GM19023 (cell line): ENCODE measurements at regions not wholly inside any gene's neighbourhood (a gene's known extent, or its start where the extent isn't known, plus 50 kb on each side); places are given as distances from the start of the nearest gene placed in this dataset.

Source experiments
- ATAC-seq: cut with Tn5 transposase; IDR thresholded peaks from one replicate; pipeline ENCODE4 v1.9.1; 2021; ENCODE audit warnings: mild to moderate bottlenecking, moderate library complexity; ENCODE audit not compliant: unreplicated experiment

DNA sequence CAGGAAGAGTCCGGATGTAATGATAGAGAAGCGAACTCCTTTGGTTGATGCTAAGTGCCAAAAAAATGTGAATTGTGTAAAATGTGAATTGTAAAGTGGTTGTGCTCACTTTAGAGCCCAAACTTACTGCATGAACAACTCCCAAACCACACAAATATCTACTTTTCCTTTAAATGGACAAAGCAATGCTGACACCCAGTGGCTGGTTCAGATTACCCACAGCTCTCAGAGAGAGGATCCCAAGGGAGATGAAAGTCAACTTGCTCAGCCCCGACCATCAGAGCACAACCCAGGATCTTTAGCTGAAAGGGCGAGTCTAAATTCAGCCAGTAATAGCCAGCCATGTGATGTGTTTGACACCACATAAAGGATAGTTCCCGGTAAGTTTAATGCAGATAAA, 133.7 kb downstream of the NMUR2 start:
- ATAC-seq, result no peak

DNA sequence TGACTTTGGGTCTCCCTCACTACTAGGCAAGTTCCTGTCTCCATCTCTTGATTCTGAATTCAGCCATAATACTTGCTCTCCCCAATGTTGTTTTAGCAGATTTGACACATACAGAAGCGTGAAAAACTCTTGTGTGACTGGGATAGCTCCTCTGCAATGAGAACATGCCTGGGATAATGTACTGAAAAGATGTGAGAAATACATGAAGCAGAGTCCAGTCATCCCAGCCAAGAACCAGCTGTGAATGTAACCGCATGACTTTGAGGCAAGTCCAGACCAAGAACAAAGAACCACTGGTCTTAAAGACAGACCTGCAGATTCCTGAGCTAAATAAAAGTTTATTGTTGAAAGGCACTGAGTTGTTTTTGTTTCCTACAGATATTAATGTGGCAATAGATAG, 135.0 kb downstream of the NMUR2 start:
- no peak for ATAC-seq

DNA sequence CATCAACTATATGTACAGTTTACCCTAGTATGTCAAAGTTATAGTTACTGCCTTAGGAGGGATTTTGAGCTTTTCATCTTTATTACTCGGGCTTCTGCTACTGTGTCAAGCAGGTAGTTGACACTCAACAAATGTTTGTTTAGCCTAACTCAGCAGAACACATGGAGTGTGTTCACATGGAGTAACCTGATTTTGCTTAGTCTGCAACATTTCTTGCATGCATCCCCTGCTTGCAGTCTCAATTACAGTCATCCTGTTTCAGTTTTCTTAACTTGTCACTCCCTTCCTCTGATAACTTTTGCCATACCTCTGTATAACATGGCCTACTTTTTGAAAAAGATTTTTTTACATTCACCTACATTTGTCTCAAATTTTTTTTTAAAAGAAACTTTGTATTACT, 135.5 kb downstream of the NMUR2 start:
- ATAC-seq, result no peak

DNA sequence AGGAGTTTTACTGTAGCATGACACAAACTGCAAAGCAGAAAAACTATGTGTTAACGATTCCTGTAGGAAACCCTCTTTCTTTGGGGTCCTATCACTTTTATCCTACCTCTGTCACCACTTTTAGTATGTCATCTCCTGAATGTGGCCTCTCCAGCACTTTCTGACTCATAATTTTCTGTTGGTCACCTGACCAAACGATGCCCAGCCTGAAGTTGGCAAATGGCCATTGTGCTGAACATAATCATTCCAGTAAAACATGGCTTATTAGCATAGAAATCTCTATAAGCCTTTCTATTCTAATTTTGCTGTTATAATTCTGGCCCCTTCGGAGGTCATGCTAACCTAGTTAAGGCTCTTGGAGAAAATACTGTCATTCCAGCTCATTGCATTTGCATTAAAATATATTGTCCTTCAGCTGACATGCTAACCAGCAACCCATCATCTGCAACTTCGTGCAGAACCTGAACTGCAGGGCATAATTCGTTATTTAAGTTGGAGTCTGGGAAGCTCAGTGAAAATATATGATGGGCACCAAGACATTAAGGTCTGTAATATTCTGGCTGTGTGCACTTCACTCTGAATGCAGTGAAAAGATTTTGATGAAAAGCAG, 140.3 kb downstream of the NMUR2 start:
- ATAC-seq, result no peak

DNA sequence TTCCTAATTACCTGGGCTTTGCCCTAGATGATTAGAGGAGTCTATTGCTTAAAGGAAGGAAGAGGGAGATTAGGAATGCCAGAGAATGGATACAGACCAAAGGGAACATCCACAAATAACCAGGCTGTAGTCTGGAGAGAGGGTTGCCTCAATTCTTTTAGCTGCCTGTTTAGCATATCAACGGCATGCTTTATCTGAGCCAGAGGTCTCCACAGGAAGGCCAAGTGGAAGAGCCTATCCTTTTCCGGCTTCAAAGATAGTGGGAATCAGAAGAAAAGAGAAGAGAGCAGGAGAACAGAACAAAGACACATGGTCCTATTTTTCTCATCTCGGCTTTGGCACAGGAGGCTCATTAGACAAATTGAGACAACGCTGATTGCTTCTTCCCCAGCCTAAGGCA, 142.4 kb downstream of the NMUR2 start:
- no peak for ATAC-seq

DNA sequence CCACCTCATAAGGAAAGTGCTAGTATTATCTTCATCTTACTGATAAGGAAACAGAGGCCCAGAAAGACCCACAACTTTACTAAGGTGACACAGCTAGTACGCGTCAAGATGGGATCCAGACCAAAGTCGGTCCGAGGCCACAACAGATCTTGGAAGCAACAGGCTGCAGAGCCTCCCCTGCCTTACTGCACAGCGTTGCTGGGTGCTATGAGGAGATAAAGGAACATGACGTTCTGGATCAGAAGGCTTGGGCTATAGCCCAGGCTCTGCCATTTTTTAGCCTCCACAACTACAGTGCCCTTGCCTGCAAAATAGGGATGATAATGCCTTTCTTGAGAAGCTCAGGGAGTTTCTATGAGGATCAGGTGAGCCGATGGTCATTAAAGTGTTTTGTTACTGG, 144.1 kb downstream of the NMUR2 start:
- no peak for ATAC-seq

DNA sequence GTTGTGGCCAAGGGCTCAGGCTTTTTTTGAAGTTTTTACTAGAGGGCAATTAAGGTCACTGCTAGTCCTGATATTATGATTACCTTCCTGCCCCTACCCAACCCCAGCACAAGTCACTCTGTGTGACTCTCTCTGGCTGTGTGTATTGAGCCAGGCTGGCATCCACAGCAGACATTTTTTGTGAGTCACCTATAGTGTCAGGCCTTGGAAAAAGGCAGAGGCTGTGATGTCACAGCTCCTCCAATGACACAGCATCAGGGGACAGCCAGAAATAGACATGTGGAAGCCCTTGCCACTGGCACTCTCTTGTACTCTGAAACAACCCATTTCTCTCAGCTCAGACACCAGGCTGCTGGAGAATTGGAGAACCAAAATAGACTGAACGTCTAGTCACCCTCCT, 145.4 kb downstream of the NMUR2 start:
- ATAC-seq, result no peak

DNA sequence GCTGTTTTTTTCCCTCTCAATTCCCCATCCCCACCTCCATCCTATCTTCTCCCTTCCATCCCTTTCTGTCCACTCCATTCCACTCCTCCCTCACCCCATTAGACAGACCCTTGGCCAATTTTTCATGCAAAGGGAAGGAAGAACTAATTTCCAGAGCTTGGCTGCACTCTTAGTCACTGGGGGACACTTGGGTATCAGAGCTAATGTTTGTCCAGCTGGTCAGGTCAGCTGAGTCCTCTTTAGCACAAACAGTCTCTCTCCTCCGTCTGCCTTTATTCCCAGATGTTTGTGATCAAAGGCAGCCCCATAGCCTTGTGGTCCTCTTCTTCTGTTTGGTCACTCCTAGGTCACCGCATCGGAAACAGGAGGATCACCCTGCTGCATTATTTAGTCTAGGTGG, 148.5 kb downstream of the NMUR2 start:
- ATAC-seq, result no peak

DNA sequence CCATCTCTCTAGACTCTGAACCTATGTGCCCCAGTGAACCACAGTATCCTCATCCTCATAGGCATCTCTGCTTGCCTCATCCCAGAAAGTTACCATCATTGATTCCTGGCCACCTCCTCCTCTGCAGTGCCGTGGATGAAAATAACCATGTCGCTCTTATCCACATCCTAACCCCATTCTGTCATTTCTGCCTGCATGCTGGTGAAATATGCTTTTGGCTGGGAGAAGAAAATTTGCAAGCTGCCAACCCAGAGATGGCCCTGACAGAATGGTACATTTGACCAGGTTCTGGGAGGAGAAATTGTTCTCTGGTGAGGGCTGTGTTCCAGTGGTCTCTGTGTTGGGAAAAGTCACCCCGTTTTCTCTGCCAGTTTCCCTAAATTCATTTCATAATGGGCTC, 149.7 kb downstream of the NMUR2 start:
- no peak for ATAC-seq

DNA sequence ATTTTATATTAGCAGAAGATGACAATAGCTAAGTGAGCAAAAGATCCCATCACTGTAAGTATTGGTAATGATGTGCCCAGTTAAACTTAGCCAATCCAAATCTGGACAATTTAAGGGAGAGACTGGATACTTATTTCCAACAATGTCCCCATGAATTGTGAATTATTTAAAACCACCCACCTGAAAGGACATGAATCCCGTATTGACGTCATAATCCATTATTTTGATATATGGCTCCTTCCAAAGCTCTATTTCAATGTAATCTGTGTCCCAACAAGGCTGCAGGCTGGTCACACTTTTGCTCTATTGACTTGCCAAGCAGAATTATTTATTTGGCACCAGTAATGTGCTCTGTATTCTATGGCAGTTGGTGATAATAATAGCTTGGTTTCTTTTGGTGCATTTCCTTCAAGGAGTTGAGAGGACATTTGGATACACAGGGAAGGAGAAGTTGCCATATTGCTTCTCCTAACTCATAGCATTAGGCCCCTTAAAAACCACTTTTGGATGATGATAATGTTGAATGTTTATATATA, 157.2 kb downstream of the NMUR2 start:
- no peak for ATAC-seq

DNA sequence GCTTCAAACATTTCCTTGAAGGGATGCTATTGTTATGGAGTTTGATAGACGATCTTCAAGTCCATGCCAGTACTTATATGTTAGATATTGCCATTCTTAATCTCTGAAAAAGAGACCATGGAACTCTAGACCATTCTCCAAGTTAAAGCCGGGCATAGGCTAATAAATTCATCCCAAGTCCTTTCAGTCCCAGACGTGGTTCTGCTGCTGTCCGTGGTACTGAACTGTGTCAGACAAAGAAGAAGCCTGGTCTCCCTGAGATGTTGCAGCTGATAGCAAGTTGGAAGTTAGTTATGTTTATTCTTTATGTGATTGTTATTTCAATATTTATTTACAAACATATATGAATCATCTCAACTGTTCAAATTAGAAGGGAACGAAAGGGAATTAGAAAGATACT, 158.7 kb downstream of the NMUR2 start:
- no peak for ATAC-seq

DNA sequence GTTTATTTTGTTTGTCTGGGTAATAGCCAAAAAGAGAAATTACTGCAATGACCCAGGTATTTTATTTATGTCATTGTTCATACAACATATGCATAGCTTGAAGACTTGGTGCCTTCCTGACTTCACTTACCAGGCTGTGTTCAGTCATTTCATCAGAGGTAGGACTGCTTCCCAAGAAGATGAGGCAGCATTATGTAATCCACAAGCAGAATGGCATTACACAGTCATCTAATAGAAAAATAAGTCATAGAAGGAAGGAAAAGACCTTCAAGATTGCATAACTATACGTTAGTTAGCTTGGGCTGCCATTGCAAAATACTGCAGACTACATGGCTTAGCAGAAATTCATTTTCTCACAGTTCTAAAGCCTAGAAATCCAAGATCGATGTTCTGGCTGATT, 167.5 kb downstream of the NMUR2 start:
- ATAC-seq, result no peak

DNA sequence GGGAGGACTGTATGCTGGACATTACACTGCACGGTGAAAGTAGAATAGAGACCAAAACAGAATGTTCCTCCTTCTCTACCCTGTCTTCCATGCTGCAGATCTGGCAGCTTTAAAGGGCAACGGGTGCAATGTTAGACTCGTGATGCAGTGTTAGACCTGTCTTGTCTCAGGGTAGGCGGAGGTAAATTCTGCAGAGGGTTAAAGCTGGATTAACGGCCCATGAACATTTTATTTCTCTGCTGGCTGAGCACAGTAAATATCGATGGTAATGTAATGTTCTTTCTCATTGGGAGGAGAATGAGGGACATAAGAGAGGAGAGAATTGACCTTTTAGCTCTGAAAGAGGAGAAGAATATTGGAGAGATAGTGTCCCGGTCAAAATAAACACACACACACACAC, 178.9 kb downstream of the NMUR2 start:
- no peak for ATAC-seq

DNA sequence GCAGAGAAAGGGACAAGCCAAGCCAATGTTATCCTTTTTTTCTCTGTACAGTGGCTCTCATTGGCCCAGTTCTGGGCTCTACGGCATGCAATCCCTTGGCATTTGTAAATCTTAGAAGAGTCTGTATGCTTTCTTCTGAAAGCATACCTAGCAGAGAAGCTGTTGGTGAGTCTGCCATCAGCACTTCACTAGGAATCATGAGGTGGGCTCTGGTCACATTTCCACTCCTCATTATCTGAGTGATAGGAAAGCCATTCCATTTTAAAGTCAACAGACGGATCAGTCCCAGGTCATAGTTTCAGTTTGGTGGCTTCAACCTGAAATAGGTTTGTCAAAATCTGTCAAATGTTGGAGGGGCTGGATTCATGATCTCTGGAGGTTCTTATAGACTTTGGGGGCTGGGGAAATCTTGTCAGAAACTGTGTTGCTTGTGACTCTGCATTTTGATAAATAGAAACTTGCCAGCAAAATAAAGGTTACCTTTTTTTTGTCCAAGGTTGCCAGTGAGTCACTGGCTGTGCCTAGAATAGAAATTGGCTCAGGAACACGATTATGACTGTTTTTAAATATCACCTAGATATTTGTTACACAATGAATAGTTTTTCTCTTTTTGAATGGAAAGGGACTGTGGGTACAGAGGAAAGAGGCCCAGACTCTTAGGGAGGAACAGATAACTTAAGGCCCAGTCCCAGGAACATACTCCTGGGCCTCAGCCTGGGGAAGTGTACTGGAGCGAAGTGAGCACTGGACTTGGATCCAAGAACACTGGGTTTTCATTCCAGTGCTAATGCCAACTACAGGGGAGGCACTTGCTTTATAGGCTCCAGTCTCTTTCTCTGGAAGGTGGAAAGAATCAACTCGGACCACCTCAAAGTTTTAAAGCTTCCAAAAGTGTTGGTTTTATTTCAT, 183.1 kb downstream of the NMUR2 start:
- no peak for ATAC-seq

DNA sequence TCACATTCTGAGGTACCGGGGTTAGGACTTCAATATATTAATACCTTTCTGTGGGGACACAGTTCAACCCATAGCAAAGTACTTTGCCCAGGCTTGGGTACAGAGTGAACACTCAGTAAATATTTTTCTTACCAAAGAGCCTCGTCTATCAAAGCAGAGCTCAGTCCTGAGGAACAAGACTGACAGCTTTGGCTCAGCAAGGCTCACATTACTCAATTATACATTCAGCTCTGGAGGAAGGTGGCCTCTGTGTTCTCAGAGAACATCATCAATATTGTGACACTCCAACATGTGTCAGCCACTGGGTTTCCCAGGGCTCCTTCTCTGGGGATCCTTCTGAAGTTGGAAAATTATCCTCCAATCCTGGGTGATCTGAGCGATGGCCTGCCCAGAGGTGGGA, 186.4 kb downstream of the NMUR2 start:
- ATAC-seq, result no peak

DNA sequence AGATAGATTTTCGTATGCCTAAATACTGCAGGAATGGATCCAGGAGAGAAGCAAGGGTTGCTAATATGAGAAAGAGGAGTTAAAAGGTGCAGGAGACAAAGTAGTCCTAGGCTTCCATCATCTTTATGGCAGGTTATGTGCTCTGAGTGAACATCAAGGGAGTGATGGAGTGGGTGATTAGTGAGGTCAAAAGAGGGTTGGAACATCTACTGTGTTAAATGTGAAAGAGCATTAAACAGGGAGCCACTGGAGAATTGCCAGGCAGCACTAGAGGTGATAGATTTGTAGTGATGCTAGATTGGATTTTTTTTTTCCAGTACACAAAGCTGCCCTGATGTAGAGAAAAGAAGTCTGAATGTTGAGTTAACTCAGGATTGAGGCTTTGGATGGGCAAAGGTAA, 199.3 kb downstream of the NMUR2 start:
- no peak for ATAC-seq

DNA sequence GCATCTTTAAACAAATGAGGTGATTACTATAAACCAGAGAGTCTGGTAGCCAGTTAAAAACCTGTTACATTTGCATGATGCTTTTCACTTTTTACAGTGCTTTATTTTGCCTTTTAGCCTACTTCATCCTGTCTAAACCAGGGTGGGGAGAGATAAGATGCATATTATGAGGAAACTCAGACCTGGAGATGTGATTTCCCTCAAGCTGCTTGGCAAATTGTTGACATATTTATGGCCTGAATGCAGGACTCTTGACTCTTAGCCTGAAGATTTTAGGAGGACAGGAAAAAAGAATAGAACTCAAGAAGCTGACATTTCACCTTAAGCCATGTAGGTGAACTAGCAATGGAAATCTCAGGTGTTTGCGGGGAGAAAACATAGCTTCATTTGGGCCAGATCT, 202.8 kb downstream of the NMUR2 start:
- ATAC-seq, result no peak

DNA sequence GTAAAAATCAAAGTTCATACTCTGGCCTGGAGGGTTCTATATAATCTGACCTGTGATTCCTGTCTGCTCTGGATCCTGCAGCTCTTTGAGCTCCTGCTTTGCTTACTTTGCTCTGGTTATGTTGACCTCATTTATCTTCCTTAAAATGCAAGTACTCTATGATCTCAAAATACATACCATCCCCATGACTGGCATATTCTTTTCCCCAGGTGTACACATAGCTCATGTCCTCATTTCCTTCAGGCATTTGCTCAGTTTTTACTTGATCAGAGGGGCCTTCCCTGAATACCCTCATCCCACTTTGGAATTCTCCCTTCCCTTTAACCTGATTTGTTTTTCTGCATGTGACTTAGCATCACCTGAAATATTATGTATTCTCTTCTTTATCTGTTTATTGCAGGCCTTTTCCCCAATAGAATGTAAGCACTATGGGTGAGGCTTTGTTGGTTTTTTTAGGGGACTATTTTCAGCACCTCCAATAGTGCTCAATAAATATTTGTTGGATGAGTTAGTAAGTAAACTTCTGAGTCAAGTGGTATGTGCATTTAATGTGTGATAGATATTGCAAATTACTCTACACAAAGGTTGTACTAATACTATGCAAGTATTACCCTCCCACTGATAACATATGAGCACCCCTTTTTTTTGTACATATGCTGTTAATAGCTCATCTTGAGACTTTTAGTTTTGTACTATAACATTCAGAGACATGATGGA, 211.5 kb downstream of the NMUR2 start:
- ATAC-seq, result no peak

DNA sequence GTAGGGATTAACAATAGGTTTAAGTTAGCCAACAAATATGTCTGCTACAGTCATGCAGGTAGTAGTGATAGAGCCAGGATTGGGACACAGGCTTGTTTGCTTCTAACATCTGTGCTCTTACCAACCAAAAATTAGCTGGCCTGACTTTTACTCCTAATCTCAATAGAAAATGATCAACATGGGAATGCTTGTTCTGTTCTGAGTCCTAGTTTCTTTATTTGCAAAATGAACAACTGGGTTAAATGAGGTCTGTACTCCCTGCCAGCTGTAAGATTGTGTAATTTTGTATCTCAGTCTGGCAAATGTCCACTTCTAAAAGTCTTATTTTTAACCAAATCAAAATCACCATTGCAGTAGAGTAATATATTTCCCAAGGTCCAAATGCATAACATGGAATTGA, 216.8 kb downstream of the NMUR2 start:
- ATAC-seq, result no peak

DNA sequence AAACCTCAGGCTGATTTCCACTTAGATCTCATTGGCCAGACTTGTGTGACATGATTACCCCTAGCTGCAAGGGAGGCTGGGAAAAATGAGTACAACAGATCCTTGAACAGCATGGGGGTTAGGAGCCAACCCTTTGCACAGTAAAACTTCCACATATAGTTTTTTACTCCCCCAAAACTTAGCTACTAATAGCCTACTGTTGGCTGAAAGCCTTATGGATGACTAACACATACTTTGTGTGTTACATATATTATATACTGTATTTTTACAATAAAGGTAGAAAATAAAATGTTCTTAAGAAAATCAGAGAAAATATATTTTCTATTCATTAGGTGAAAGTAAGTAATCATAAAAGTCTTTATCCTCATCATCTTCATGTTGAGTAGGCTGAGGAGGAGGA, 217.4 kb downstream of the NMUR2 start:
- no peak for ATAC-seq

DNA sequence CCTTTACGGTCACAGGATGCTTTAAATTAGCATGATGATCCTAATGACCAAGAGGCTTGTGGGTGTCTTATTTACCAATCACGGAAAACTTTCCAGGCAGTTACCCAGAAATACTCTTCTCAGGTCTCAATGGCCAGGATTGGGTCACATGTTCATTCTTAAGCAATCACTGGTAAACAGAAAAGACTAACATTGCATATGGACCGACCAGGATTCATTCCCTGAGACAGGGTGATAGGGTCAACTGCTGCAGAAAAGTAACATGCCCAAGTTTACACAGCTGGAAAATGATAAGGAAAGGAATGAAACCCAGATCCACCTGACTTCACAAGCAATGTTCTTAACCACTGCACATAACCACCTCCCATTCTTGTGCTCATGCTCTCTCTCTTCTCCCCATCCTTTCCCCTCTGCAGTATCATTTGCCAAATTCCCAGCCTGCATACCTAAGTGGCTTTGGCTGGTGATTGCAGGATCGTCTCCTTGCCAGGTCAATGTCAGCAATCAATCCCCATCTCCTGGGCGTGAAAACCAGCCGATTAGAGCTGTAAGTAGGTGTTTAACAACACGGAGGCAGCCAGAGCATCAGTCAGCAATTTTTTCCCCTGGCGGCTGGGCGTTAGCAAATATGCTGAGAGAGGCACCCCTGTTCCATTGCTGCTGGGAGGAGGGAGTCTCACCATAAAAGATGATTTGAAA, 219.4 kb downstream of the NMUR2 start:
- no peak for ATAC-seq
